K562 (cell line): ENCODE measurements at regions not wholly inside any gene's neighbourhood (a gene's known extent, or its start where the extent isn't known, plus 50 kb on each side); places are given as distances from the start of the nearest gene placed in this dataset.

Experiments used
- ARID2 ChIP-seq: fragments of 450-650 bp; IDR thresholded peaks from 2 replicates; pipeline ENCODE4 v1.6.1; 2017; ENCODE audit warnings: antibody characterized with exemption, mild to moderate bottlenecking
- HCFC1 ChIP-seq: IDR thresholded peaks from 2 replicates; pipeline ENCODE4 v1.6.1; 2012; ENCODE audit warnings: low read depth, low read length, improper control_type of control experiment
- ILF3 ChIP-seq: fragments of 450-650 bp; IDR thresholded peaks from 2 replicates; pipeline ENCODE4 v1.6.1; 2018; ENCODE audit warnings: antibody characterized with exemption, mild to moderate bottlenecking, moderate library complexity, borderline replicate concordance
- KAT8 ChIP-seq: fragments of 450-650 bp; IDR thresholded peaks from 2 replicates; pipeline ENCODE4 v1.6.1; 2016; ENCODE audit warnings: low read depth, mild to moderate bottlenecking
- KDM4B ChIP-seq, 2 experiments: fragments of 450-650 bp in 1 of 2; sonication (generic) in 1 of 2; IDR thresholded peaks; 2 replicates each; pipeline ENCODE4 v1.6.1; 2016 to 2017; ENCODE audit warnings: borderline replicate concordance in 2 of 2, antibody characterized with exemption in 1 of 2, low read depth in 1 of 2, mild to moderate bottlenecking in 1 of 2
- LEF1 ChIP-seq: fragments of 450-650 bp; IDR thresholded peaks from 2 replicates; pipeline ENCODE4 v1.6.1; 2016; ENCODE audit warnings: mild to moderate bottlenecking
- NUFIP1 ChIP-seq: fragments of 450-650 bp; IDR thresholded peaks from 2 replicates; pipeline ENCODE4 v1.6.1; 2018; ENCODE audit not compliant: partially characterized antibody
- RBBP5 ChIP-seq: fragments of 200-600 bp; sonication (generic); IDR thresholded peaks from 2 replicates; pipeline ENCODE4 v1.6.1; 2012; ENCODE audit warnings: borderline replicate concordance, mild to moderate bottlenecking, low read length, control low read depth, inconsistent platforms; ENCODE audit not compliant: insufficient read depth, poor library complexity, severe bottlenecking
- SP1 ChIP-seq: sonication (generic); formaldehyde crosslinking; IDR thresholded peaks from 2 replicates; pipeline ENCODE4 v1.8.1; 2022; ENCODE audit warnings: mild to moderate bottlenecking, missing genetic modification reagents
- XRCC4 ChIP-seq: IDR thresholded peaks from one replicate; pipeline ENCODE4 v1.6.1; 2011; ENCODE audit not compliant: insufficient read depth, insufficient read length; ENCODE audit errors: extremely low read depth
- ZKSCAN8 ChIP-seq: fragments of 200-800 bp; sonication (Bioruptor generic); IDR thresholded peaks from 2 replicates; pipeline ENCODE4 v1.6.1; 2016; ENCODE audit warnings: missing genetic modification characterization, missing compliant biosample characterization
- ZNF408 ChIP-seq: fragments of 250-450 bp; sonication (Bioruptor Pico); IDR thresholded peaks from 2 replicates; pipeline ENCODE4 v1.4.0; 2020; ENCODE audit warnings: low read depth, mild to moderate bottlenecking, moderate library complexity
- TF ChIP-seq, protein P1 (sequence below): fragments of 450-650 bp; IDR thresholded peaks from 2 replicates; pipeline ENCODE4 v1.6.1; 2016; ENCODE audit warnings: missing biosample characterization, missing genetic modification characterization
- TF ChIP-seq, protein P2 (sequence below): sonication (generic); formaldehyde crosslinking; IDR thresholded peaks from 2 replicates; pipeline ENCODE4 v1.8.0; 2023; ENCODE audit warnings: missing genetic modification reagents, mild to moderate bottlenecking, borderline replicate concordance
- TF ChIP-seq, protein P3 (sequence below): sonication (generic); formaldehyde crosslinking; IDR thresholded peaks from 2 replicates; pipeline ENCODE4 v1.8.1; 2022; ENCODE audit warnings: missing genetic modification reagents
- TF ChIP-seq, protein P4 (sequence below): sonication (generic); formaldehyde crosslinking; IDR thresholded peaks from 2 replicates; pipeline ENCODE4 v1.4.0; 2020; ENCODE audit warnings: mild to moderate bottlenecking, missing genetic modification reagents

DNA sequence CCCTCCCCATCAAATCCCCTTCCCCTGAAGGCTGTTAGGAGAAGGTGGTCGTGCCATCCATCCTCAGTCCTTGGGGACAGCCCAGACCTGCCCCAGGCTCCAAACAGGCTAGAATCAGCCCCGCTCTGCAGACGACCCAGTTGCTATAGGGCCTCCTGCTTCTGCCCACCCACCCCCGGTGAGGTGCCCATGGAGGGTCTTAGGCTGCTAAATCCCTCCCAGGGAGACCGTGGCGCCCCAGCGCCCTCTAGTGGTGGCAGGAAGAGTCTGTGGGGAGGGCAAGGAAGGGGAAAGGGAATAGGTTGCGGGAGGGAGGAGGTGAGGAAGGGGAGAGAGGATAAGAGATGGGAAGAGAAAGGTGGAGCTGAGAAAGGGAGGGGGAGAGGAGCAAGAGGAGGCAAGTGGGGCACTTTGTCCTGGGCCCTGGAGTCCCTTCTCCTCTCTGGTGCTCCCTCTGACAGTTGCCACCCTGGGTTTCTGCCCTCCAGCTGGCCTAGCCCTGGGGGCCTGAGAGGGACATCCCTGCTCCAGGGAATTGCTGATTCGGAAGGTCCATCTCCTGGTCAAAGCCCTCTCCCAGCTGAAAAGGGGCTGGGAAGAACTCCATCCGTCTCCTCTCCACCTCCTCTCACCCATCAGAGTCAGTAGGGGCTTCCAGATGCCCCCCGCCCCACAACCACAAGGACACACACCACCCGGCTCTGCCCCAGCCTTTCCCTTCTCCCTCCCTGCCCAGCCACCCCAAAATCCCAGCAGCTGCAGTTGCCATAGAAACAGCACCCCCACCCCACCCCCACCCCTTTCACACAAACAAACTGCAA is 55.4 kb downstream of the CAMK2N1 start (continued):
- TF ChIP-seq RBBP5 (no peak), LEF1 (no peak), ILF3 (no peak), KAT8 (no peak), ARID2 (peak; percentile 58; the same call in 1 of the 2 replicates), HCFC1 (no peak), NUFIP1 (no peak), ZNF408 (CRISPR knock-in tag) (no peak), ZKSCAN8 (CRISPR knock-in tag) (no peak), SP1 (CRISPR knock-in tag) (no peak), KDM4B (IDR thresholded peaks at IDR 0.05; ENCODE audit: borderline replicate concordance in 2 of 2, low read depth in 1 of 2) (no peak), XRCC4 (no peak)
- TF ChIP-seq, protein P1, sequence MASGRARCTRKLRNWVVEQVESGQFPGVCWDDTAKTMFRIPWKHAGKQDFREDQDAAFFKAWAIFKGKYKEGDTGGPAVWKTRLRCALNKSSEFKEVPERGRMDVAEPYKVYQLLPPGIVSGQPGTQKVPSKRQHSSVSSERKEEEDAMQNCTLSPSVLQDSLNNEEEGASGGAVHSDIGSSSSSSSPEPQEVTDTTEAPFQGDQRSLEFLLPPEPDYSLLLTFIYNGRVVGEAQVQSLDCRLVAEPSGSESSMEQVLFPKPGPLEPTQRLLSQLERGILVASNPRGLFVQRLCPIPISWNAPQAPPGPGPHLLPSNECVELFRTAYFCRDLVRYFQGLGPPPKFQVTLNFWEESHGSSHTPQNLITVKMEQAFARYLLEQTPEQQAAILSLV: no peak
- TF ChIP-seq, protein P2, sequence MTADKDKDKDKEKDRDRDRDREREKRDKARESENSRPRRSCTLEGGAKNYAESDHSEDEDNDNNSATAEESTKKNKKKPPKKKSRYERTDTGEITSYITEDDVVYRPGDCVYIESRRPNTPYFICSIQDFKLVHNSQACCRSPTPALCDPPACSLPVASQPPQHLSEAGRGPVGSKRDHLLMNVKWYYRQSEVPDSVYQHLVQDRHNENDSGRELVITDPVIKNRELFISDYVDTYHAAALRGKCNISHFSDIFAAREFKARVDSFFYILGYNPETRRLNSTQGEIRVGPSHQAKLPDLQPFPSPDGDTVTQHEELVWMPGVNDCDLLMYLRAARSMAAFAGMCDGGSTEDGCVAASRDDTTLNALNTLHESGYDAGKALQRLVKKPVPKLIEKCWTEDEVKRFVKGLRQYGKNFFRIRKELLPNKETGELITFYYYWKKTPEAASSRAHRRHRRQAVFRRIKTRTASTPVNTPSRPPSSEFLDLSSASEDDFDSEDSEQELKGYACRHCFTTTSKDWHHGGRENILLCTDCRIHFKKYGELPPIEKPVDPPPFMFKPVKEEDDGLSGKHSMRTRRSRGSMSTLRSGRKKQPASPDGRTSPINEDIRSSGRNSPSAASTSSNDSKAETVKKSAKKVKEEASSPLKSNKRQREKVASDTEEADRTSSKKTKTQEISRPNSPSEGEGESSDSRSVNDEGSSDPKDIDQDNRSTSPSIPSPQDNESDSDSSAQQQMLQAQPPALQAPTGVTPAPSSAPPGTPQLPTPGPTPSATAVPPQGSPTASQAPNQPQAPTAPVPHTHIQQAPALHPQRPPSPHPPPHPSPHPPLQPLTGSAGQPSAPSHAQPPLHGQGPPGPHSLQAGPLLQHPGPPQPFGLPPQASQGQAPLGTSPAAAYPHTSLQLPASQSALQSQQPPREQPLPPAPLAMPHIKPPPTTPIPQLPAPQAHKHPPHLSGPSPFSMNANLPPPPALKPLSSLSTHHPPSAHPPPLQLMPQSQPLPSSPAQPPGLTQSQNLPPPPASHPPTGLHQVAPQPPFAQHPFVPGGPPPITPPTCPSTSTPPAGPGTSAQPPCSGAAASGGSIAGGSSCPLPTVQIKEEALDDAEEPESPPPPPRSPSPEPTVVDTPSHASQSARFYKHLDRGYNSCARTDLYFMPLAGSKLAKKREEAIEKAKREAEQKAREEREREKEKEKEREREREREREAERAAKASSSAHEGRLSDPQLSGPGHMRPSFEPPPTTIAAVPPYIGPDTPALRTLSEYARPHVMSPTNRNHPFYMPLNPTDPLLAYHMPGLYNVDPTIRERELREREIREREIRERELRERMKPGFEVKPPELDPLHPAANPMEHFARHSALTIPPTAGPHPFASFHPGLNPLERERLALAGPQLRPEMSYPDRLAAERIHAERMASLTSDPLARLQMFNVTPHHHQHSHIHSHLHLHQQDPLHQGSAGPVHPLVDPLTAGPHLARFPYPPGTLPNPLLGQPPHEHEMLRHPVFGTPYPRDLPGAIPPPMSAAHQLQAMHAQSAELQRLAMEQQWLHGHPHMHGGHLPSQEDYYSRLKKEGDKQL: no peak
- TF ChIP-seq, protein P3, sequence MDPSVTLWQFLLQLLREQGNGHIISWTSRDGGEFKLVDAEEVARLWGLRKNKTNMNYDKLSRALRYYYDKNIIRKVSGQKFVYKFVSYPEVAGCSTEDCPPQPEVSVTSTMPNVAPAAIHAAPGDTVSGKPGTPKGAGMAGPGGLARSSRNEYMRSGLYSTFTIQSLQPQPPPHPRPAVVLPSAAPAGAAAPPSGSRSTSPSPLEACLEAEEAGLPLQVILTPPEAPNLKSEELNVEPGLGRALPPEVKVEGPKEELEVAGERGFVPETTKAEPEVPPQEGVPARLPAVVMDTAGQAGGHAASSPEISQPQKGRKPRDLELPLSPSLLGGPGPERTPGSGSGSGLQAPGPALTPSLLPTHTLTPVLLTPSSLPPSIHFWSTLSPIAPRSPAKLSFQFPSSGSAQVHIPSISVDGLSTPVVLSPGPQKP (CRISPR knock-in tag): no peak
- TF ChIP-seq, protein P4, sequence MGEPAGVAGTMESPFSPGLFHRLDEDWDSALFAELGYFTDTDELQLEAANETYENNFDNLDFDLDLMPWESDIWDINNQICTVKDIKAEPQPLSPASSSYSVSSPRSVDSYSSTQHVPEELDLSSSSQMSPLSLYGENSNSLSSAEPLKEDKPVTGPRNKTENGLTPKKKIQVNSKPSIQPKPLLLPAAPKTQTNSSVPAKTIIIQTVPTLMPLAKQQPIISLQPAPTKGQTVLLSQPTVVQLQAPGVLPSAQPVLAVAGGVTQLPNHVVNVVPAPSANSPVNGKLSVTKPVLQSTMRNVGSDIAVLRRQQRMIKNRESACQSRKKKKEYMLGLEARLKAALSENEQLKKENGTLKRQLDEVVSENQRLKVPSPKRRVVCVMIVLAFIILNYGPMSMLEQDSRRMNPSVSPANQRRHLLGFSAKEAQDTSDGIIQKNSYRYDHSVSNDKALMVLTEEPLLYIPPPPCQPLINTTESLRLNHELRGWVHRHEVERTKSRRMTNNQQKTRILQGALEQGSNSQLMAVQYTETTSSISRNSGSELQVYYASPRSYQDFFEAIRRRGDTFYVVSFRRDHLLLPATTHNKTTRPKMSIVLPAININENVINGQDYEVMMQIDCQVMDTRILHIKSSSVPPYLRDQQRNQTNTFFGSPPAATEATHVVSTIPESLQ (CRISPR knock-in tag): no peak
